A549 (cell line): ENCODE measurements at regions not wholly inside any gene's neighbourhood (a gene's known extent, or its start where the extent isn't known, plus 50 kb on each side); places are given as distances from the start of the nearest gene placed in this dataset.

Experiments
- EP300 ChIP-seq, 2 experiments: fragments of >200 bp; sonication (Bioruptor Twin); formaldehyde crosslinking; IDR thresholded peaks; 2 replicates in 1 of 2; 3 replicates in 1 of 2; pipeline ENCODE4 v1.6.1; 2016 to 2017
- MAFK ChIP-seq: fragments of 450-650 bp; IDR thresholded peaks from 2 replicates; pipeline ENCODE4 v1.6.1; 2014; ENCODE audit not compliant: partially characterized antibody
- POLR2AphosphoS2 ChIP-seq: conservative IDR thresholded peaks from 2 replicates; pipeline ENCODE4 v1.6.1; 2012; ENCODE audit warnings: low read length, improper control_type of control experiment, inconsistent platforms
- RAD21 ChIP-seq, 2 experiments: fragments of >200 bp in 1 of 2; sonication (Bioruptor Twin) in 1 of 2; formaldehyde crosslinking in 1 of 2; IDR thresholded peaks in 1 of 2; conservative IDR thresholded peaks in 1 of 2; 2 replicates in 1 of 2; 3 replicates in 1 of 2; pipeline ENCODE4 v1.6.1; 2012 to 2018; ENCODE audit warnings: inconsistent platforms in 1 of 2
- TF ChIP-seq, protein P1 (sequence below): fragments of >200 bp; sonication (Bioruptor Twin); formaldehyde crosslinking; IDR thresholded peaks from 3 replicates; pipeline ENCODE4 v1.5.1; 2016

DNA sequence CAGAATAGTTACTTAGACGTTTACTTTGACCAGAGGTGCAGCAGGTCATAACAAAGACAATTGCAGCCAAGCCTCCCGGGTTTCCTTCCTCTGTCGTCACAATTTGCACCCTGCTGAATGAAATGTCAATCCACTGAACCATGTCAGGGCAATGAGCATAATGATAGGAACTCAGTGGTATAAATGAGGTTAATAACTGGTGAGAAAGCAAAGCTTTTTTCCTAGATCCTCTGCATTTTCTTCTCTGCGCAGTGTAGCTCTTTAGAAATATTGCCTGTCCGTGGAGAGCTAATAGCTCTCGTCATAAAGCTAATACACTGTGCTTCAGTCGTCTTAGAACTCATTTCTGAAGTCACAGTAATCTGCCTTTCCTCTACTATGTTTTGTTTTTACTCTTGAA is 1960.1 kb upstream of the ADGRL3 start:
- no peak for TF ChIP-seq MAFK
- no peak for TF ChIP-seq EP300 (IDR thresholded peaks at IDR 0.05)
- TF ChIP-seq RAD21 (conservative IDR thresholded peaks at IDR 0.05 in 1 of 2, IDR thresholded peaks at IDR 0.05 in 1 of 2) = no peak
- TF ChIP-seq POLR2AphosphoS2 = no peak
- TF ChIP-seq, protein P1, sequence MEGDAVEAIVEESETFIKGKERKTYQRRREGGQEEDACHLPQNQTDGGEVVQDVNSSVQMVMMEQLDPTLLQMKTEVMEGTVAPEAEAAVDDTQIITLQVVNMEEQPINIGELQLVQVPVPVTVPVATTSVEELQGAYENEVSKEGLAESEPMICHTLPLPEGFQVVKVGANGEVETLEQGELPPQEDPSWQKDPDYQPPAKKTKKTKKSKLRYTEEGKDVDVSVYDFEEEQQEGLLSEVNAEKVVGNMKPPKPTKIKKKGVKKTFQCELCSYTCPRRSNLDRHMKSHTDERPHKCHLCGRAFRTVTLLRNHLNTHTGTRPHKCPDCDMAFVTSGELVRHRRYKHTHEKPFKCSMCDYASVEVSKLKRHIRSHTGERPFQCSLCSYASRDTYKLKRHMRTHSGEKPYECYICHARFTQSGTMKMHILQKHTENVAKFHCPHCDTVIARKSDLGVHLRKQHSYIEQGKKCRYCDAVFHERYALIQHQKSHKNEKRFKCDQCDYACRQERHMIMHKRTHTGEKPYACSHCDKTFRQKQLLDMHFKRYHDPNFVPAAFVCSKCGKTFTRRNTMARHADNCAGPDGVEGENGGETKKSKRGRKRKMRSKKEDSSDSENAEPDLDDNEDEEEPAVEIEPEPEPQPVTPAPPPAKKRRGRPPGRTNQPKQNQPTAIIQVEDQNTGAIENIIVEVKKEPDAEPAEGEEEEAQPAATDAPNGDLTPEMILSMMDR = no peak
